ENCODE measurements at regions not wholly inside any gene's neighbourhood (a gene's known extent, or its start where the extent isn't known, plus 50 kb on each side); places are given as distances from the start of the nearest gene placed in this dataset.

GRCh38 chr2:17056236-17056635 lies 390.6 kb upstream of the CYRIA start:
- no peaks in the 10 kb centered on the region for H3K36me3 ChIP-seq
- H3K9me3 ChIP-seq, result no peaks in the 10 kb centered on the region
- no peaks in the 10 kb centered on the region for H3K4me1 ChIP-seq
- 87% methylated on average over 4 of the region's 4 CpGs for WGBS
- no peaks in the 10 kb centered on the region for H3K27me3 ChIP-seq
- H3K4me3 ChIP-seq, result no peak overlapping the region
- no peak for TF ChIP-seq POLR2A (IDR thresholded peaks at IDR 0.05)
- TF ChIP-seq EP300 (IDR thresholded peaks at IDR 0.05), result no peak
- no peak for TF ChIP-seq POLR2AphosphoS5 (IDR thresholded peaks at IDR 0.05)
- TF ChIP-seq CTCF (IDR thresholded peaks at IDR 0.05), result no peak
- no peak overlapping the region for H3K27ac ChIP-seq
- no peak for DNase-seq (ENCODE audit: low spot score in 2 of 2)

- no peaks in the 10 kb centered on the region for H3K36me3 ChIP-seq
- no peak for DNase-seq (ENCODE audit: low spot score in 2 of 2)
- no peaks in the 10 kb centered on the region for H3K9me3 ChIP-seq
- H3K27ac ChIP-seq, result no peak overlapping the region
- no peaks in the 10 kb centered on the region for H3K27me3 ChIP-seq
- no peaks in the 10 kb centered on the region for H3K4me1 ChIP-seq
- 95% methylated on average over 5 of the region's 5 CpGs for WGBS
- no peak overlapping the region for H3K4me3 ChIP-seq
- no peak for TF ChIP-seq POLR2AphosphoS5 (IDR thresholded peaks at IDR 0.05)
- no peak for TF ChIP-seq EP300 (IDR thresholded peaks at IDR 0.05)
Measured at GRCh38 chr2:17052001-17052400, 386.4 kb upstream of the CYRIA start.

- DNase-seq (ENCODE audit: low spot score in 2 of 2), result no peak
- Histone ChIP-seq H3K9me3 (no peaks in the 10 kb centered on the region), H3K27ac (no peak overlapping the region), H3K36me3 (no peaks in the 10 kb centered on the region), H3K4me3 (no peak overlapping the region), H3K27me3 (no peaks in the 10 kb centered on the region), H3K4me1 (no peaks in the 10 kb centered on the region)
- TF ChIP-seq CTCF (IDR thresholded peaks at IDR 0.05) (no peak), POLR2AphosphoS5 (IDR thresholded peaks at IDR 0.05) (no peak), EP300 (IDR thresholded peaks at IDR 0.05) (no peak), POLR2A (IDR thresholded peaks at IDR 0.05) (no peak)
Measured at GRCh38 chr2:17051538-17051937, 385.9 kb upstream of the CYRIA start.

GRCh38 chr2:17043173-17043572 lies 377.5 kb upstream of the CYRIA start:
- H3K9me3 ChIP-seq, result no peaks in the 10 kb centered on the region
- DNase-seq (ENCODE audit: low spot score in 2 of 2), result no peak
- TF ChIP-seq CTCF (IDR thresholded peaks at IDR 0.05), result no peak
- no peak for TF ChIP-seq POLR2AphosphoS5 (IDR thresholded peaks at IDR 0.05)
- no peak for TF ChIP-seq EP300 (IDR thresholded peaks at IDR 0.05)
- no peak for TF ChIP-seq POLR2A (IDR thresholded peaks at IDR 0.05)
- H3K4me1 ChIP-seq, result no peaks in the 10 kb centered on the region
- H3K36me3 ChIP-seq, result no peaks in the 10 kb centered on the region
- H3K4me3 ChIP-seq, result no peak overlapping the region
- H3K27ac ChIP-seq, result no peak overlapping the region
- no peaks in the 10 kb centered on the region for H3K27me3 ChIP-seq
- 78% methylated on average over 1 of the region's 1 CpG for WGBS

GRCh38 chr2:17036361-17036760 lies 370.7 kb upstream of the CYRIA start:
- no peak overlapping the region for H3K27ac ChIP-seq
- no peak for DNase-seq (ENCODE audit: low spot score in 2 of 2)
- H3K4me3 ChIP-seq, result no peak overlapping the region
- H3K4me1 ChIP-seq, result no peaks in the 10 kb centered on the region
- no peaks in the 10 kb centered on the region for H3K27me3 ChIP-seq
- no peaks in the 10 kb centered on the region for H3K9me3 ChIP-seq
- TF ChIP-seq POLR2A (IDR thresholded peaks at IDR 0.05) (no peak), CTCF (IDR thresholded peaks at IDR 0.05) (no peak), EP300 (IDR thresholded peaks at IDR 0.05) (no peak), POLR2AphosphoS5 (IDR thresholded peaks at IDR 0.05) (no peak)
- 55% methylated on average over 5 of the region's 5 CpGs for WGBS
- H3K36me3 ChIP-seq, result no peaks in the 10 kb centered on the region

GRCh38 chr2:17035010-17035409 lies 369.4 kb upstream of the CYRIA start:
- no peak for TF ChIP-seq EP300 (IDR thresholded peaks at IDR 0.05)
- TF ChIP-seq CTCF (IDR thresholded peaks at IDR 0.05), result no peak
- no peak for TF ChIP-seq POLR2A (IDR thresholded peaks at IDR 0.05)
- no peak for TF ChIP-seq POLR2AphosphoS5 (IDR thresholded peaks at IDR 0.05)
- no peaks in the 10 kb centered on the region for H3K9me3 ChIP-seq
- H3K4me3 ChIP-seq, result no peak overlapping the region
- H3K27me3 ChIP-seq, result no peaks in the 10 kb centered on the region
- H3K36me3 ChIP-seq, result no peaks in the 10 kb centered on the region
- 95% methylated on average over 1 of the region's 1 CpG for WGBS
- no peak overlapping the region for H3K27ac ChIP-seq
- DNase-seq (ENCODE audit: low spot score in 2 of 2), result no peak
- H3K4me1 ChIP-seq, result no peaks in the 10 kb centered on the region

Measured in suprapubic skin (tissue), 4 donors.